Esophagus (tissue), 2 donors: ENCODE measurements at regions not wholly inside any gene's neighbourhood (a gene's known extent, or its start where the extent isn't known, plus 50 kb on each side); places are given as distances from the start of the nearest gene placed in this dataset.
"Not testable (repeated sequence)": the region's sequence is repeated elsewhere in the genome, so short reads cannot be mapped to it uniquely, and the experiment has no call there.

Experiments
- H3K27ac ChIP-seq, 2 donors: one replicate each; pipeline ENCODE4 v1.5.1; 2013; ENCODE audit warnings: low read depth in 2 of 2, mild to moderate bottlenecking in 2 of 2, inconsistent platforms in 1 of 2, low read length in 1 of 2, moderate library complexity in 1 of 2
- H3K27me3 ChIP-seq, 2 donors: one replicate each; pipeline ENCODE4 v1.6.1; 2013; ENCODE audit warnings: low read length in 2 of 2, control low read depth in 1 of 2, mild to moderate bottlenecking in 1 of 2; ENCODE audit not compliant: insufficient read depth in 2 of 2, control insufficient read depth in 1 of 2
- H3K36me3 ChIP-seq, 2 donors: one replicate each; pipeline ENCODE4 v1.6.1; 2013; ENCODE audit warnings: low read length in 1 of 2; ENCODE audit not compliant: control insufficient read depth in 2 of 2, insufficient read depth in 2 of 2
- H3K4me1 ChIP-seq, 2 donors: one replicate each; pipeline ENCODE4 v1.6.1; 2013; ENCODE audit warnings: low read length in 1 of 2; ENCODE audit not compliant: control insufficient read depth in 2 of 2, insufficient read depth in 2 of 2
- H3K4me3 ChIP-seq, 2 donors: one replicate each; pipeline ENCODE4 v1.5.1; 2013; ENCODE audit warnings: low read length in 2 of 2, mild to moderate bottlenecking in 2 of 2, low read depth in 1 of 2, moderate library complexity in 1 of 2
- H3K9me3 ChIP-seq, 2 donors: one replicate each; pipeline ENCODE4 v1.6.1; 2013; ENCODE audit warnings: mild to moderate bottlenecking in 2 of 2, low read depth in 1 of 2, low read length in 1 of 2, moderate library complexity in 1 of 2; ENCODE audit not compliant: control insufficient read depth in 2 of 2, insufficient read depth in 1 of 2
- WGBS, 2 donors: extraction: QIAGEN DNeasy Blood & Tissue Kit; methylation state at CpG; one replicate each; pipeline ENCODE4 v1.1.7; 2013; 5-methylcytosine and 5-hydroxymethylcytosine counted together
- donor health status: healthy with polysubstance abuse.
- donor health status: Bipolar disorder and iron deficiency.

- 79 to 80% methylated on average over 11 of the region's 11 CpGs for WGBS, 2 donors
- H3K4me1 ChIP-seq, H3K27ac ChIP-seq, H3K4me3 ChIP-seq, H3K27me3 ChIP-seq, H3K36me3 ChIP-seq: not testable (repeated sequence)
- peaks cover 15 to 22% of the 10 kb centered on the region in 2 donors for H3K9me3 ChIP-seq
Measured at GRCh38 chr7:57244345-57244980, 112.2 kb upstream of the ZNF479 start.

GRCh38 chr7:57245206-57245605, 113.0 kb upstream of the ZNF479 start:
- H3K36me3 ChIP-seq = no peaks in the 10 kb centered on the region
- no peak overlapping the region for H3K27ac ChIP-seq
- no peaks in the 10 kb centered on the region for H3K27me3 ChIP-seq
- H3K9me3 ChIP-seq = peaks cover 13 to 20% of the 10 kb centered on the region in 2 donors
- no peak overlapping the region for H3K4me3 ChIP-seq
- WGBS, 2 donors = 75 to 76% methylated on average over 4 of the region's 4 CpGs
- no peaks in the 10 kb centered on the region for H3K4me1 ChIP-seq

GRCh38 chr7:57250801-57251200, 118.6 kb upstream of the ZNF479 start:
- H3K9me3 ChIP-seq = peaks cover 4 to 10% of the 10 kb centered on the region in 2 donors
- 12 to 23% methylated on average over 2 of the region's 2 CpGs for WGBS, 2 donors

GRCh38 chr7:57256637-57257375, 124.6 kb upstream of the ZNF479 start:
- Histone ChIP-seq H3K4me1 (no peaks in the 10 kb centered on the region), H3K4me3 (no peak overlapping the region), H3K27me3 (no peaks in the 10 kb centered on the region), H3K27ac (no peak overlapping the region), H3K9me3 (peaks cover 11 to 13% of the 10 kb centered on the region in 2 donors), H3K36me3 (no peaks in the 10 kb centered on the region)
- WGBS, 2 donors = 86 to 88% methylated on average over 43 to 44 of the region's 44 CpGs

More at GRCh38 chr7:57250801-57251200, 118.6 kb upstream of the ZNF479 start:
- Histone ChIP-seq H3K27me3 (no peaks in the 10 kb centered on the region), H3K4me3 (no peak overlapping the region), H3K4me1 (no peaks in the 10 kb centered on the region), H3K36me3 (no peaks in the 10 kb centered on the region), H3K27ac (no peak overlapping the region)

- Histone ChIP-seq H3K27me3 (peaks cover 0 to 2% of the 10 kb centered on the region in 2 donors), H3K27ac (no peak overlapping the region), H3K9me3 (peaks cover 0 to 9% of the 10 kb centered on the region in 2 donors), H3K36me3 (no peaks in the 10 kb centered on the region), H3K4me3 (no peak overlapping the region), H3K4me1 (no peaks in the 10 kb centered on the region)
- 23 to 45% methylated on average over 1 of the region's 1 CpG for WGBS, 2 donors
Measured at GRCh38 chr7:57274535-57275283, 142.5 kb upstream of the ZNF479 start.

- H3K27me3 ChIP-seq = no peaks in the 10 kb centered on the region
- H3K36me3 ChIP-seq = no peaks in the 10 kb centered on the region
- H3K9me3 ChIP-seq = peaks cover 2 to 9% of the 10 kb centered on the region in 2 donors
- H3K27ac ChIP-seq = no peak overlapping the region
- H3K4me3 ChIP-seq = no peak overlapping the region
- WGBS, 2 donors = 58 to 78% methylated on average over 4 of the region's 4 CpGs
- no peaks in the 10 kb centered on the region for H3K4me1 ChIP-seq
Measured at GRCh38 chr7:57300747-57301146, 149.2 kb upstream of the ZNF716 start.

- no peak overlapping the region for H3K27ac ChIP-seq
- peaks cover 8 to 12% of the 10 kb centered on the region in 2 donors for H3K9me3 ChIP-seq
- WGBS, 2 donors = 61 to 62% methylated on average over 17 of the region's 17 CpGs
- no peak overlapping the region for H3K4me3 ChIP-seq
- no peaks in the 10 kb centered on the region for H3K27me3 ChIP-seq
- no peaks in the 10 kb centered on the region for H3K36me3 ChIP-seq
- no peaks in the 10 kb centered on the region for H3K4me1 ChIP-seq
Measured at GRCh38 chr7:57305192-57305748, 144.7 kb upstream of the ZNF716 start.

GRCh38 chr7:57308631-57309408, 141.2 kb upstream of the ZNF716 start:
- no peak overlapping the region for H3K27ac ChIP-seq
- H3K36me3 ChIP-seq = no peaks in the 10 kb centered on the region
- H3K27me3 ChIP-seq = no peaks in the 10 kb centered on the region
- 64 to 65% methylated on average over 20 of the region's 20 CpGs for WGBS, 2 donors
- H3K9me3 ChIP-seq = peaks cover 16 to 19% of the 10 kb centered on the region in 2 donors
- no peaks in the 10 kb centered on the region for H3K4me1 ChIP-seq
- no peak overlapping the region for H3K4me3 ChIP-seq

GRCh38 chr7:57327081-57327480, 122.9 kb upstream of the ZNF716 start:
- H3K27ac ChIP-seq = no peak overlapping the region
- H3K4me1 ChIP-seq = no peaks in the 10 kb centered on the region
- H3K27me3 ChIP-seq = no peaks in the 10 kb centered on the region
- H3K36me3 ChIP-seq = no peaks in the 10 kb centered on the region
- H3K9me3 ChIP-seq = peaks cover 11 to 37% of the 10 kb centered on the region in 2 donors
- no peak overlapping the region for H3K4me3 ChIP-seq
- WGBS, 2 donors = 84 to 85% methylated on average over 4 of the region's 4 CpGs
